Central memory CD8-positive, alpha-beta T cell (primary cell): ENCODE measurements at regions not wholly inside any gene's neighbourhood (a gene's known extent, or its start where the extent isn't known, plus 50 kb on each side); places are given as distances from the start of the nearest gene placed in this dataset.

Experiments used
- ATAC-seq: fragments of 150-1000 bp; cut with Tn5 transposase; replicated peaks from 2 replicates; pipeline ENCODE4 v1.10.0; 2022; ENCODE audit warnings: mild to moderate bottlenecking, moderate FRiP score, moderate number of reproducible peaks; ENCODE audit not compliant: poor library complexity, severe bottlenecking; ENCODE audit errors: extremely low read depth
- DNase-seq, 2 donors: peaks; one replicate each; pipeline ENCODE4 v3.0.0; 2021; ENCODE audit warnings: low spot score in 2 of 2
- H3K27ac Mint-ChIP-seq: one replicate; pipeline ENCODE4 v1.8.0; 2022; ENCODE audit warnings: low read depth, mild to moderate bottlenecking, moderate library complexity, mixed read lengths
- H3K27me3 Mint-ChIP-seq: one replicate; pipeline ENCODE4 v1.8.0; 2022; ENCODE audit warnings: mixed read lengths
- H3K36me3 Mint-ChIP-seq: one replicate; pipeline ENCODE4 v1.8.0; 2022; ENCODE audit warnings: mild to moderate bottlenecking, moderate library complexity, mixed read lengths; ENCODE audit not compliant: insufficient read depth
- H3K4me1 Mint-ChIP-seq: one replicate; pipeline ENCODE4 v1.8.0; 2022; ENCODE audit warnings: mixed read lengths
- H3K4me3 Mint-ChIP-seq: one replicate; pipeline ENCODE4 v1.8.0; 2022; ENCODE audit warnings: mild to moderate bottlenecking, moderate library complexity, mixed read lengths
- H3K9me3 Mint-ChIP-seq: one replicate; pipeline ENCODE4 v1.8.0; 2022; ENCODE audit warnings: mixed read lengths

GRCh38 chr6:153862139-153862538 is 176.9 kb upstream of the OPRM1 start:
- ATAC-seq (no peak), DNase-seq (no peak)
- no peaks in the 10 kb centered on the region for H3K27me3 Mint-ChIP-seq
- H3K9me3 Mint-ChIP-seq: peaks cover 6% of the 10 kb centered on the region
- no peak overlapping the region for H3K4me3 Mint-ChIP-seq
- no peaks in the 10 kb centered on the region for H3K4me1 Mint-ChIP-seq
- no peak overlapping the region for H3K27ac Mint-ChIP-seq
- no peaks in the 10 kb centered on the region for H3K36me3 Mint-ChIP-seq

- H3K27me3 Mint-ChIP-seq: no peaks in the 10 kb centered on the region
- peaks cover 6% of the 10 kb centered on the region for H3K9me3 Mint-ChIP-seq
- no peak overlapping the region for H3K4me3 Mint-ChIP-seq
- no peaks in the 10 kb centered on the region for H3K4me1 Mint-ChIP-seq
- no peak overlapping the region for H3K27ac Mint-ChIP-seq
- DNase-seq (no peak), ATAC-seq (no peak)
- no peaks in the 10 kb centered on the region for H3K36me3 Mint-ChIP-seq
These were observed 180.5 kb upstream of the OPRM1 start for GRCh38 chr6:153858529-153858928.

GRCh38 chr6:153856929-153857376 is 182.1 kb upstream of the OPRM1 start:
- Mint-ChIP-seq H3K9me3 (no peaks in the 10 kb centered on the region), H3K4me3 (no peak overlapping the region), H3K27ac (no peak overlapping the region), H3K36me3 (no peaks in the 10 kb centered on the region), H3K4me1 (no peaks in the 10 kb centered on the region), H3K27me3 (no peaks in the 10 kb centered on the region)
- ATAC-seq (no peak), DNase-seq (no peak)

- H3K4me1 Mint-ChIP-seq: no peaks in the 10 kb centered on the region
- H3K27me3 Mint-ChIP-seq: no peaks in the 10 kb centered on the region
- ATAC-seq (no peak), DNase-seq (no peak)
- H3K27ac Mint-ChIP-seq: no peak overlapping the region
- H3K4me3 Mint-ChIP-seq: no peak overlapping the region
- H3K36me3 Mint-ChIP-seq: no peaks in the 10 kb centered on the region
- peaks cover 4% of the 10 kb centered on the region for H3K9me3 Mint-ChIP-seq
These were observed 186.6 kb upstream of the OPRM1 start for GRCh38 chr6:153852481-153852880.

GRCh38 chr6:153852034-153852433 is 187.0 kb upstream of the OPRM1 start:
- Mint-ChIP-seq H3K4me3 (no peak overlapping the region), H3K27ac (no peak overlapping the region), H3K27me3 (no peaks in the 10 kb centered on the region), H3K9me3 (peaks cover 9% of the 10 kb centered on the region), H3K4me1 (no peaks in the 10 kb centered on the region), H3K36me3 (no peaks in the 10 kb centered on the region)
- ATAC-seq: no peak
- DNase-seq: no peak

GRCh38 chr6:153849072-153849779 is 189.8 kb upstream of the OPRM1 start:
- Mint-ChIP-seq H3K9me3 (peaks cover 12% of the 10 kb centered on the region), H3K4me3 (no peak overlapping the region), H3K27ac (no peak overlapping the region), H3K36me3 (no peaks in the 10 kb centered on the region), H3K4me1 (no peaks in the 10 kb centered on the region), H3K27me3 (no peaks in the 10 kb centered on the region)
- DNase-seq (no peak), ATAC-seq (no peak)

- Mint-ChIP-seq H3K9me3 (peaks cover 8% of the 10 kb centered on the region), H3K36me3 (no peaks in the 10 kb centered on the region), H3K27ac (no peak overlapping the region), H3K4me1 (no peaks in the 10 kb centered on the region), H3K4me3 (no peak overlapping the region), H3K27me3 (no peaks in the 10 kb centered on the region)
- ATAC-seq (no peak), DNase-seq (no peak)
These were observed 195.6 kb upstream of the OPRM1 start for GRCh38 chr6:153843420-153843819.

- DNase-seq: no peak
- H3K36me3 Mint-ChIP-seq: no peaks in the 10 kb centered on the region
- no peak overlapping the region for H3K4me3 Mint-ChIP-seq
- no peak overlapping the region for H3K27ac Mint-ChIP-seq
- H3K27me3 Mint-ChIP-seq: no peaks in the 10 kb centered on the region
- peaks cover 8% of the 10 kb centered on the region for H3K9me3 Mint-ChIP-seq
- no peak for ATAC-seq
- H3K4me1 Mint-ChIP-seq: no peaks in the 10 kb centered on the region
These were observed 196.5 kb upstream of the OPRM1 start for GRCh38 chr6:153842491-153842890.

- no peak for DNase-seq
- H3K36me3 Mint-ChIP-seq: no peaks in the 10 kb centered on the region
- no peaks in the 10 kb centered on the region for H3K9me3 Mint-ChIP-seq
- H3K4me1 Mint-ChIP-seq: no peaks in the 10 kb centered on the region
- no peak overlapping the region for H3K4me3 Mint-ChIP-seq
- ATAC-seq: no peak
- no peak overlapping the region for H3K27ac Mint-ChIP-seq
- no peaks in the 10 kb centered on the region for H3K27me3 Mint-ChIP-seq
These were observed 198.8 kb upstream of the OPRM1 start for GRCh38 chr6:153840039-153840850.

GRCh38 chr6:153832543-153832942 is 206.5 kb upstream of the OPRM1 start:
- no peak for ATAC-seq
- Mint-ChIP-seq H3K27me3 (no peaks in the 10 kb centered on the region), H3K4me1 (no peaks in the 10 kb centered on the region), H3K36me3 (no peaks in the 10 kb centered on the region), H3K27ac (no peak overlapping the region), H3K4me3 (no peak overlapping the region), H3K9me3 (peaks cover 14% of the 10 kb centered on the region)
- DNase-seq: no peak

GRCh38 chr6:153831350-153832078 is 207.5 kb upstream of the OPRM1 start:
- DNase-seq (no peak), ATAC-seq (no peak)
- H3K27ac Mint-ChIP-seq: no peak overlapping the region
- H3K4me3 Mint-ChIP-seq: no peak overlapping the region
- H3K36me3 Mint-ChIP-seq: no peaks in the 10 kb centered on the region
- H3K4me1 Mint-ChIP-seq: no peaks in the 10 kb centered on the region
- peaks cover 20% of the 10 kb centered on the region for H3K9me3 Mint-ChIP-seq
- no peaks in the 10 kb centered on the region for H3K27me3 Mint-ChIP-seq

- Mint-ChIP-seq H3K9me3 (peaks cover 27% of the 10 kb centered on the region), H3K4me1 (no peaks in the 10 kb centered on the region), H3K27ac (no peak overlapping the region), H3K27me3 (no peaks in the 10 kb centered on the region), H3K36me3 (no peaks in the 10 kb centered on the region), H3K4me3 (no peak overlapping the region)
- ATAC-seq: no peak
- DNase-seq: no peak
These were observed 221.9 kb upstream of the OPRM1 start for GRCh38 chr6:153817173-153817572.
